NCI-H146 treated with DMSO at 0.1 percent for 48 hours (cell line): ENCODE measurements at regions not wholly inside any gene's neighbourhood (a gene's known extent, or its start where the extent isn't known, plus 50 kb on each side); places are given as distances from the start of the nearest gene placed in this dataset.
"Not testable (repeated sequence)": the region's sequence is repeated elsewhere in the genome, so short reads cannot be mapped to it uniquely, and the experiment has no call there.

Source experiments
- DNase-seq: peaks from one replicate; lab custom pipeline; 2025; ENCODE audit not compliant: unreplicated experiment; lab: John Stamatoyannopoulos, UW

DNA sequence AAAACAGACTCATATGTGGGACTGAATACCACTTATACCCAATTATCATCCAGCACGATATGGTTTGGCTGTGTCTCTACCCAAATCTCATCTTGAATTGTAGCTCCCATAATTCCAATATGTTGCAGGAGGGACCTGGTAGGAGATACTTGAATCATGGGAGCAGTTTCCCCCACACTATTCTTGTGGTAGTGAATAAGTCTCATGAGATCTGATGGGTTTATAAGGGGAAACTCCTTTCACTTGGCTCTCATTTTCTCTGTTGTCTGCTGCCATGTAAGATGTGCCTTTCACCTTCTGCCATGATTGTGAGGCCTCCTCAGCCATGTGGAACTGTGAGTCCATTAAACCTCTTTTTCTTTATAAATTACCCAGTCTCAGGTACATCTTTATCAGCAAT is 91.9 kb upstream of the FNDC3A start:
- not testable (repeated sequence) for DNase-seq

DNA sequence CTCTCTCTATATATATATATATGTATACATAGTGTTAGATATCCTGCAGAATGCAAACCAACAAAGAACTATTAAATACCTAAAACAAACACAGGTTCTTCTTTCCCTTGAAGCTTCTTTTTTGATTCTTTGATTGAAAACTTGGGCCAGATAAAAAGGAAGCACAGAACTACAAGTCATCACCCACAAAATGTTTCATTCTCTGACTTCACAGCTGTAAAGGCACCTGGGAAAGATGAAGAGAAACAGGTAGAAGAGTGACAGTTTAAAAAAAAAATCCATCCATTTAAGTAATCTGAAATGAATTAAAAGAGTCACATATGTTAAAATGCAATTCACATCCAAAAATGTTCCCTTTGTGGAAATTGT is 90.7 kb upstream of the FNDC3A start:
- no peak for DNase-seq

DNA sequence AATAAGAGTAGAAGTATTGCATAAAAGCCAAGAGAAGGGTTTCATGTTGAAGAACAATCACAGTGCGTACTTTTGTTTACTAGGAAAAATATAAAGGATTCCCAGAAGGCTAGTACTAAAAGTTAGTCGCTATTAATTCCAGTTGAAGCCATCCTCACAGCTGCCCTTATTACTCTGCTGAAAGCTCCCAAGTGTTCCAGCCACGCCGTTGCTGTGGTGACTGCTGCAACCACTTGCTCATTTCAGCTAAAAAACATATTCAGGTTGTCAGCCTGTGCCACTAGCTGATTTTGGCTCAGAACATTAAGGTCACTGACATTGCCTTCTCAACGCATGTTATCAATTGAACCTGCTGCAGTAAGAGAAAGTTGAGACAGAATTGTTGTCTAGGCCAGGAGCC is 87.1 kb upstream of the FNDC3A start:
- no peak for DNase-seq

DNA sequence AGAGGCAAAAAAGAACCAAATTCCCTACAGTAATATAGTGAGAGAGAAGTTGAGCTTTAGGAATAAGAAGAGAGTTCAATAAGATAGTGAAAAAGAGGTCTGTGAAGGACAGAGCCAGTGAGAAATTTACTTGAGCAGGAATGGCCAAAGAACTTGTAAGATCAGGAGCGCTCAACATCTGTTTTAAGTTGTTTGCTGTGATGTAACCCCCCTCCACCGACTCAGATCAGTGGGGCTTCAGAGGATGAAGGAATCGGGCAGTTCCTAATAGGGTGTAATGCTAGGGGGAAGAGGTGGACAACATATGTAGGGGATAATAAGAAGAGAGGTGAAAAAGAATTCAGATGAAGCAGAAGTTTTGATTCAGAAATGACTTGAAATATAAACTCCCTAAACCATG is 85.3 kb upstream of the FNDC3A start:
- no peak for DNase-seq

DNA sequence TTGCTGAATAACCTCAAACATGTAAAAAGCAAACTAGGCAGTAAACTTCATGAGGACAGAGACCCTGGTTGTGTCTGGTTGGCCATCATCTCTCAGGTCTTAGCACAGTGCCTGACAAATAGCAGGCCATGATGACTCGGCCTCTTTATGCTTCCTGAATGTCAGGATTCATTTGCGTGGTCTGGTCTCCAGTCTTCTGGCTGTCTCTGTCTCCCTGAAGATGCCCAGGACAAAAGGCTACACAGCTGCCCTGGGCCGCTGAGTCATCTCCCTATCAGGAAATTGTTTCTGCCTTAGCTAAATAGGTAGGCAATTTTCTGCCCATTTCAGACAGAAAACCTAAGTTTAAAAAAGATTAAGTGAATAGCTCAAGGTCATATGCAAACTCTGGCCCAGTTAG is 84.1 kb upstream of the FNDC3A start:
- no peak for DNase-seq

DNA sequence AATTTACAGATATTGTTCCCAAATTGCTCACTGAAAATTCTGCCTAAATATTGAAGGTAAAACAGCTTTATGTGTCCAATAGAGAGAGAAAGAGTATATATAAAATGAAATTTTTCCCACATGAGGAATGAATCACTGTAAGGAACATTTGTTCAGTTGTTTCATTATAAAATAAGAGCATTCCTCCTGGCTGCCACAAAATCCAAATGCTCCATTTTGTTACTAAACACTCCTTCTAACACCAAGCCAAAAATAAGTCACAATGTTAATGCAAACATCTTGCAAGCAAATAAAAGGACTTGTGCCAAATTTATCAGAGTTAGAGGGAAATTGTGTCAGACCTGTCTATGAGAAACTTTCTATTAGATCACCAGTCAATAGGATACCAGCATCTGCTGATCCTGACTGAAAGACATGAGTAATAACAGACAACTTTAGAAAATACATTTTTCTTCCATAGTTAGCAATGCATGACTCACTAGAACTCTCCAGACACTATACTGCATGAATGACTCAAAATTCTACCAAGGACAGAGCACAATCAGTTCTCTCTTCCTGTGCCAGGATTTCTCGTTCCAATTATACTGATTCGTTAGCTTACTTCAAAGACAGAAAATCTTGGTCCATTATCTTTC is 83.5 kb upstream of the FNDC3A start:
- no peak for DNase-seq

DNA sequence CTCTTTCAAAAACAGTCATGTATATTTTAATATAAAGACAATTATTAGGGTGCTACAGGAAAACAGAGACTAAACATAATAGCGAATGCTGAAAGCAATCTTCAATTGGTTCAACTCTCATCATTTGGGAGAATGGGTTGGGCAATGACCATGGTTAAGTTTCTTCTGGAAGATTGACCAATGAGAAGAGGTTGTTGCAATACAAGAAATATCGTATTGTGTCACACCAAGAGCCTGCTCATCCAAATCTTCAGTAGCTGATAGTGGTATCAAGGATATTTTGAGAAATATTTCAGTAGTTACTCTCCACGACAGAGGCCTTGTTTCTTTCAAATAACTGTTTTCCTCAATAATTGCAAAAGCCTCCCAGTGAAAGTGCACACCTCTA is 83.0 kb upstream of the FNDC3A start:
- no peak for DNase-seq

DNA sequence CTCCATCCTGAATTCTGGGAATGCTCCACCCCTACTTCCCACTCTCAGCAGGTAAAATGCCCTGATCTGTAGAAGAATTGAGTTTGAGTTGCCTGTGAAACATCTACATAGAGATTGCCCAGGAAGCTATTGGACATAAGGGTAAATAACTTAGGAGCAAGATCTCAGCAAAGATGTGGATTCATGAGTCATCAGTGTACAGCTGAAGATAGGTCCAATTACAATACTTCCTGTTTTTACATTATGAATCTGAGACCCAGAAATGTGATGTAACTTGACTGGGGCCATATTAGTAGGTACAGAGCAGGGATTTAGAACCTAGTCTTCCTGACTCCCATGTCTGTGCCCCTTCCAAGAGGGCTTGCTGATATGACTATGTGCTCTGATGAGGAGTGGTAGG is 79.4 kb upstream of the FNDC3A start:
- DNase-seq, result no peak

DNA sequence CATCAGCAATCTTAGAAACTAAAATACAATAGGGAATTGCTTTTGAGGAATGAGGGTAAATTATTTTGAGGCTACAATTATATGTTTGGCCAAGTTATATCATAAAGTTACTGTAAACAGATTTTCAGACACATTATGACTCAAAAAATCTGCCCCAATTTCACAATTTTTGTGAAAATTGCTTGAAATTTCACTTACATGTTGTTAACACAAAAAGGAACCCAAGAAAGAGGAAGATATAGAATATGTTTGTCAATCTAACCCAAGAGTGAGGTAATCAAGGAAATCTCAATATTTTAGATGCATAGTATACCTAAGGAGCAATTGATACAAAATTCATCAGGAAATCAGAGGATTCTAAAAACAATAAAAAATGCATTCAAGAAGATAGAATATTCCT is 73.9 kb upstream of the FNDC3A start:
- DNase-seq, result no peak

DNA sequence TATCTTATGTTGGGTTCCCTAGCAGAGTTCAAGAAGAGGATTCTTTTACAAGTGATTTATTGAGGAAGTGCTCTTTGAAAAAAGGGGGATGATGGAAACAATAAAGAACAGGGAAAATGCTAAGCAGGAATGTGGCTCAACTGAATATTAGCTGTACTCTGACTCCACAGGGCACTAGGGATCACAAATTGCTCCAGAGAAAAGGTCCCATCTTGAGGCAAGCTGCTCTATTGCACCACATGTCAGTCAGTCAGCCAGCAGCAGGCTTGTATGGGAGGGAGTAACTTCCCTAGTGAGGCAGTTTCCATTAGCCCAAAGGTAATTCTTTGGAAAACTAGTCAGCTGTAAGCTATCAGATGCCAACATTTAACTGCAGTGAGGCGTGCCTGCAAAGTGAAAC is 73.3 kb upstream of the FNDC3A start:
- no peak for DNase-seq

DNA sequence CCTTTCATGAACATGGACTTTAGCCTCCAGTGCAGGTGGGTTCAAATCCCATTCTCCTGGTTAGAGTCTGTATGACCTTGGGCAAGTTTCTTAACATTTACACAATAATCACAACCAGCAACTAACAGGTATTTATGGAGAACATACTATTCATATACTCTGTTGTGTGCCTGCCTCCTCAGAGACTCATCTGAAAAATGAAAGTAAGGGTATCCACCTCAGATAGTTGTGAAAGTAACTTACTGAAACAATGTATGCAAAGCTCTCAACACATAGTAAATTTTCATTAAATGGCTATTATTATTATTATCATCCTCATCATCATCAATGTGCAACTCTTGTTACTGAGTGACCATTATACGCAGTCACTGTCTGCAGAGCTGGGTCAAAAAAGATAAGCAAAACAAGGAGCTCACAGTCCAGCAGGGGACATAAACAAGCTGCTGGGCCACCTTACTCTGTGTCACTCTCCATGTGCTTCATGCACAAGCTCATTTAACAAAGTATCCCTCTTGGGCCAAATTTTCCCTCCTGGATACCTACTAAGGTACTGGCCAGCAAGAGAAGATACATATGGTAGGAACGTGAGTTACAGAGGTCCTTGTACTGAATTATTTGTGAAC is 70.9 kb upstream of the FNDC3A start:
- DNase-seq, result no peak

DNA sequence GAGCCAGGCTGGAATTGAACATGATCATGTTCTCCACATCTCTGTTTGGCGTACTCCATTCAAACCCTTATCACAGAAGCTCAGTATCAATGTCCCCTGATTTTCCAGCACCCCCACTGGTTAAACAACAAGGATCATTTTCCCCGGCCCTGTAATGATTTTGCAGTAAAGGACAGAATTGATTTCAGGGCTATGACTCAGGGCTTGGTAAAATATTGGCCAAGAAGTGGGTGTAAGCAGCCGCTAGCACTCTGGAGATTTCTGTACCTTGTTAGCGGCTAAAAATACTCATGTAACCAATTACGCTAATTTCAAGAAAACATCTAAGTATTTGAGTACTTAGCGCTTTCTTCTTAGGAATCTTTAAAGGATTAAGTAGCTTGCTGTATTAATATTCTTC is 69.5 kb upstream of the FNDC3A start:
- DNase-seq, result no peak

DNA sequence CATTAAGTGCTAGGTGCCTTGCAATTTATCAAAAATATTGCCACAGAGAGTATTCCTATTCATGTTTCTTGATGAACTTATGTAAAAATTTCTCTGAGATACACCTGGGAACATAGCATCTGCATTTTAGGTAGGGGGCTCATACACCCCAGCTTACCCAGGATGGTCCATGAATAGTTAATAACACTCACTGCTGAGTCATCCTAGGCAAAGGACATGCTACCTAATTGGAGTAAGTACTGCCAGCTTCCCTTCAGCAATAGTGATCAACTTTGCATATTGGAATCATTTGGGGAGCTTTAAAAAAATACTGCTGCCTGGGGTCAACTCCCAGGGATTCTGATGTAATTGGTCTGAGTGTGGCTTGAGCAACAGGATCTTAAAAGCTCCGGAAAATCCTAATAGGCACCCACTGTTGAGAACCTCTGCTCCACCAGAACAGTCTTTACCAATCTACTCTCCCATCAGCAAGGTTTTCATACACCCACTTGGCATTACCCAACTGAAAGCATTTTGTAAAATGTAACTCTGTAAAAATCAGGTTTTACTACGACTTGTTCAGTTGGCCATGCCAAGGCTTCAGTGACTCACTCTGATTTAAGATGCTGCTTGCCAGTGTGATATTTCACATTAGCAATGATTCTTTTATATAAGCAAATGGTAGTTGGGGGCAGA is 67.2 kb upstream of the FNDC3A start:
- DNase-seq, result no peak

DNA sequence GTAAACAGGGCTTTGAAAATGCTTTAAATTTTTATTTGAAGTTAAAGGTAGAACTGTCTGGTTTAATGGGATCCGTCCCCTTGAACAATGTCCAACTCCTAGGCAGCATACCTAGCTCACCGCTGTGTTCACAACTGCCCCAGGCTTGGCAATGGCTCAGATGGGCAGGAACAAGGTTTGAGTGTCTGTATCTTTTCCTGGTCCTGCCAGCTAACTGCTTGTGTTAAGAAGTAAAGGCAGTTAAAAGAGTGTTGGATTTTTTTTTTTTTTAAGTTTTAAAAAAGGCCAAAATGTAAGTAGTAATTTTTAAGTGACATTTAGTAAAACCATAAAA is 66.7 kb upstream of the FNDC3A start:
- DNase-seq, result no peak

DNA sequence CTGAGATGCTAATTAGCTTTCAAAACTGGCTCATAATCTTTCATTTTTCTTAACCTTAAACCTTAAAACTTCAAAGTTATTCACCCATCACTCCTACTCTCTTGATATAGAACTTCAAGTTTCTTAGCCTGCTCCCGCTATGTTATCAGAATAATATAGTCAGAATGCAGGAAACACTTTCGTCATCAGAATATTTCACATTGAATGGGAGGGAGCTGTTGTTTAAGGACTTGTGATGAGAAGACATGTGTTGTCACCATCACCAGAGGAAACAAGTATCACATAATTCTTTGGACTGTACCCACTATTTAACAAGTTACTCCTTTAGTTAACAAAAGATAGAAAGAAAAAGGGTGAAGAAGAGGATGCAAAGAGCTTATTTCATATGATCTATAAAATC is 65.0 kb upstream of the FNDC3A start:
- DNase-seq, result no peak

DNA sequence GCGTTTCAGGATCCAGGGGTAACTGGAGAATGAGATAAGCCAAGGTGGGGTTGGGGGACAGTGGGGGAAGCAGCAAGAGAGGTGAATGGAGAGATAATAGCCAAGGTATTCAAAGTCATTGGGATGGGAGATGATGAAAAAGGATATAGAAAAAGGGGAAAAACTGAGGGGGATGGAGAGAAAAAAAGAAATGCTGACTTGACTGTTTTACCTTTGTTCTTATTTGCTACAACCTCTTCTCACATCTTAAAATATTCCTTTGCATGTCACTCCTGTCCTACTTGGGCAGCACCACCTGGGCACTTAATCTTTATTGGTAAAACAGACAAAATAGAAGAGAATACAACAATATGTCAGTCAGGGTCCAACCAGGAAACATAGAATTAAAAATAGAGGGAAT is 56.0 kb upstream of the FNDC3A start:
- no peak for DNase-seq

DNA sequence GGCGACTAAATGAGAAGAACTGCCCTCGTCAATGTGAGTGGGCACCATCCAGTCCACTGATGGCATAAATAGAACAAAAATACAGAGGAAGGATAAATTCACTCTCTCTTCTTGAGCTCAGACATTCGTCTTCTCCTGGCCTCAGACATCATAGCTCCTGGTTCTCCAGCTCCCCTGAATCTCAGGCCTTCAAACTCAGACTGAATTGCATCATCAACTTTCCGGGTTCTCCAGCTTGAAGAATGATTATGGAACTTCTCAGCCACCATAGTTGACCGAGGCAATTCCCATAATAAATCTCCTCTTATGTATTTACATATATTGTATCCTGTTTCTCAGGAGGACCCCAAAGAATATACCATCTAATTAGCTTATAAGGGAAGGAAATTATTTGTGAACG is 55.0 kb upstream of the FNDC3A start:
- DNase-seq, result no peak

DNA sequence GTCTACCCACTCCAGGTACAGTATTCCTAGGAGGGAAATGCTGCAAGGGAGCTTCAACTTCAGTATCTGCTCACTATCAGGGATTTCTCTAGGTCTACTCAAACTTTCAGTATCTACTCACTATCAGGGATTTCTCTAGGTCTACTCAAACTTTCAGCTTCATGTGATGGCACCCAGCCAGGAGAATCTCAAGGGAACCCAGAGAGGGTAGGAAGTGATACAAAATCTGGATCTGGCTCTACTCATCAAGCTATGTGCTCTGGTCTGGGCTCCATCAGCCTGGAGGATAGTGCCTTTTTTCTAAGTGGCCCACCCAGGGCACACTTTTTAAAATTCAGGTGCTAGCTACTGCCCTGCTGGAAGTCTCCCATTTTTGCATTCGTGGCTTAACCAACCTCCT is 52.3 kb upstream of the FNDC3A start:
- DNase-seq, result no peak

DNA sequence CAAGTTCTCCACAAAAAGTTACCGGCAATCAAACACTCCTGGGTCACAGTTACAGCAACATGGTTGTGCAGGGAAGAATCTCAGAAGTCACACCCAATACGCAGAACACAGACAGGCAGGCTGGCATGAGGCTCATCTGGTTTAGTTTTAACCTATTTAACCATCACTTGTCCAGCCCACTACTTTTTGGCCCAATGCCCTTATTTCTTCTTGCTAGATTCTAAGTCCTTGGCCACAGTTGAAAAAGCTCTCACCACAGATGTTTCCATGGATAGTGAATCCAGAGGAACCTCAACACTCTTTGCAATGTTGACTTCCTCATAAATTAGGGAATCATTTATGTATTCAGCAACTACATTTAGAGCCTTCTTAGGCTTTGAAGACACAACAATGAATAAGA is 50.7 kb upstream of the FNDC3A start:
- DNase-seq, result no peak
